GM19395 (cell line): ENCODE measurements at regions not wholly inside any gene's neighbourhood (a gene's known extent, or its start where the extent isn't known, plus 50 kb on each side); places are given as distances from the start of the nearest gene placed in this dataset.

Experiments used
- ATAC-seq: cut with Tn5 transposase; IDR thresholded peaks from one replicate; pipeline ENCODE4 v1.9.1; 2021; ENCODE audit warnings: mild to moderate bottlenecking, moderate library complexity; ENCODE audit not compliant: unreplicated experiment

- no peak for ATAC-seq
These were observed 266.7 kb upstream of the C2CD4B start for GRCh38 chr15:62431817-62432216.

GRCh38 chr15:62432702-62433398 is 267.8 kb upstream of the C2CD4B start:
- no peak for ATAC-seq

GRCh38 chr15:62436235-62436634 is 271.1 kb upstream of the C2CD4B start:
- no peak for ATAC-seq

DNA sequence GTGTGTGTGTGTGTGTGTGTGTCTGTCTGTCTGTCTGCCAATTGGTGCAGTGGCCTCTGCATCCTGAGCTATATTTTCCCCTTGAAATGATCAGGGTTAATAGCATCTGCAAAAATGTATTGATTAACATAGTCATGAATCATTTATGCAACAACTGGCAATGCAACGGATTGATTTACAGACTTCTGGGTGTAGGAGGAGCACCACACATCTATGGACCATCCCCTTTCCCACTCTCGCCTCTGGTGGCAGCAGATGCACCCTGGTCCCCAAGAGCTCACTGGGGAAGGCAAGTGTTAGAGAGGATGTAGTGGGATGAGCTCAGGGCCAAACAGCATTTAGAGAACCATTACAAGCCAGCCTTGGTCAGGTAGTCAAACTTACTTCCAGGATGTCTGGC is 272.7 kb upstream of the C2CD4B start:
- ATAC-seq, result no peak

GRCh38 chr15:62439543-62440016 is 274.5 kb upstream of the C2CD4B start:
- no peak for ATAC-seq

GRCh38 chr15:62440362-62441105 is 275.4 kb upstream of the C2CD4B start:
- no peak for ATAC-seq

DNA sequence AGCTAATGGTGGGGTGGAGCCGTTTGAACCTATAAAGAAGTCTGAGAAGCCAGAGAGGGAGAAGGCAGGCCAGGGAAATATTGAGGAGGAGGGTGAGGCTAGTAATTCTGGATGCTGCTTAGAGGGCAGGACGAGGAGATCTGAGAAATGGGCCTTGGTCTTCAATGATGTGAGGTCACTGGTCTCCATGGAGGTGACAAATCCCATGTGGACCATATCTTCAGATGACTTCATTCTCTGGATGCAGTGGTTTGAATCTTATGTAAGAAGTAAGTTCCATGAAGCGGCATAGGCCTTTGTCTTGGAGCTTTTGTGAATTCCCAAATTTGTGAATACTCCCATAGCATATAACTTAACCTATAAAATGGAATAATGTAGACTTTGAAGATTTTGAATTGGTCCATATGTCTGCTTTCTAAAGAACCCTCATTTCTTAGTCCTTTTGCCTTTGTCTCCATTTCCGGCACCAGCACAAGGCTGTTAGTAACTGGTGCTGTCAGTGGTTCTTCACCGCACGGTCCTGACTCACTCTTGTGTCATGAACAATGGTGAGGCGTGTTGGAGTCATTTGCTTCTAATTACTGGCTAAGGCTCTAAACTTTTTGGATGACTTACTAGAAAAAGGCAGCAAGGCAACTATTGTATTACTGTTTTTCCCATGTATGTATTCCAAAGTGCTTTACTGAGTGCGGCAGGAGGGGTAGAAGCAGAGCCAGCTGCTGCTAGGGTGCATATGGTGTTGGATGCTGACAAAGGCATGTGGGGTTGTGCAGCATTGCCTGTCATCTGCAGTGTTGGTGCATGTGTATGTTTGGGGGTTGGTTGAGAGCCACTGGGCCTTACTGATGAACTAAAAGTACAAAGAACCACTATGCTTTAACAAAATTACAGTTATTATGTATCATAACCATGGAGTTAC is 279.3 kb upstream of the C2CD4B start:
- ATAC-seq, result no peak

- ATAC-seq, result no peak
These were observed 280.2 kb upstream of the C2CD4B start for GRCh38 chr15:62445244-62445643.

DNA sequence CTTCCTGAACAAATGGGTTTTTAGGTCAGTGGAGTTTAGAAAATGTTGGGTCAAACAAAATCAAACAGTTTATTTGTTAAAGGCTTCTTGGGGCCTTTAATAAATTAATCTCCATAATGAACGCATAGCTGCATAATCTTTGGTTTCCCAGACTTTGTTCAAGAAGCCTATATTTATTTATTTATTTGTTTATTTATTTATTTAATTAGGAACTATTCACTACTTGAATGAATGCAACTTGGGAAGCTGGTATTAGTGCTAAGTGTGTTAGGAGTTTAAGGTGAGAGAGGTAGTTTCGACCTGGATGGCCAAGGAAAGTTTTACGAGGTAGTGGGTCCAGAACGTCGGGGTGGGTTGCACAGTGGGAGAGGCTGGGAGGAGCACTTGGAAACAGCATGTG is 281.9 kb upstream of the C2CD4B start:
- ATAC-seq, result no peak

DNA sequence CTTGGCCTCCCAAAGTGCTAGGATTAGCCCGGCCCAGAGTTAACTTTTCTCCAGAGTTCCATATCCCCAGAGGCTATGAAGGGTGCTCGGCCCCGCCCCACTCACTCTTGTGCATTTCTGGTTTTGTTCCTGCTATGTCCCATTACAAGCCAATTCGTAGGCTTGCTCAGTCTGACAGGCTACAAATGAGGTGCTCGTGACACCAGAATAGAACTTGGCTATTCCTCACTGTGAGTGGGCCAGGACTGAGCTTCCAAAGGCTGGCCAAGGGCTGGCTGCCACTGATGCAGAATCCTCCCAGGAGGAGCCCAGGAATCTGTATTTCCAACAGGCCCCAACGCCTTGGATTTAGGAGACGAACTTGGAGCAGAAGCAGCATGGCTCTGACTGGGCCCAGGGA is 282.7 kb upstream of the C2CD4B start:
- no peak for ATAC-seq

DNA sequence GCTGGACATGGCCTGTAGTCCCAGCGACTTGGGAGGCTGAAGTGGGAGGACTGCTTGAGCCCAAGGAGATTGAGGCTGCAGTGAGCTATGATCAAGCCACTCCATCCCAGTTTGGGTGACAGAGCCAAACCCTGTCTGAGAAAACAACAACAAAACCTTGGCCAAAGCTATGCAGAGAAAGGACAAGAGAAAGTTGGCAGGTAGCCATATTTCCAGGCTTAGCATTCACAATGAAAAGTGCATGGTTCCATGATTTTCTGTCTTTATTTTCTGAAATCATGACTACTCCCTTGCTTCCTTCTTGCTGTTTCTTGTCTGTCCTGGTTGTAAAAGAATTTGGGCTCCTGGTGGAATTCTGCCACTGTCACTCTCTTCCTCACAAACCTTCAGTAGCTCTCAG is 284.6 kb upstream of the C2CD4B start:
- no peak for ATAC-seq

GRCh38 chr15:62450061-62450460 is 285.0 kb upstream of the C2CD4B start:
- no peak for ATAC-seq

DNA sequence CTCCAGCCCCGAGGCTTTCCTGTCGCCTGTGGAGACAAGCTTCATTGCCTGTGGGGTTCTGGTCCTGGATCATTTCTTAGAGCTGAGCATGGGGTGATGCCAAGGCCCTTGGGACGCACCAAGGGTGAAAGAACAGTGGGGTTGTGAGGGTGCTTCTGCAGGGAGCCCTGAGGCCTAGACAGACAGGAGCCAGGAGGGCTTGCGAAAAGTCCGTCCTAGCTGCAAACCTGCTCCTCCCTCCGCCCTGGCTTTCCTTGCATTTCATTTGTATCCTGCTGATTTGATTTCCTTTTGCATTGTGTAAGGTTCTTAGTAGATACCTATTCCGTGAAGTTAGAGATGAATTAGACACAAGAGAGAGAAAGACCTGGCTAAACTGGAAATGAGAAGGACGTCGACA is 286.9 kb upstream of the C2CD4B start:
- ATAC-seq, result no peak

GRCh38 chr15:62452667-62453066 is 287.6 kb upstream of the C2CD4B start:
- ATAC-seq, result no peak

- no peak for ATAC-seq
These were observed 288.3 kb upstream of the C2CD4B start for GRCh38 chr15:62453375-62453774.

DNA sequence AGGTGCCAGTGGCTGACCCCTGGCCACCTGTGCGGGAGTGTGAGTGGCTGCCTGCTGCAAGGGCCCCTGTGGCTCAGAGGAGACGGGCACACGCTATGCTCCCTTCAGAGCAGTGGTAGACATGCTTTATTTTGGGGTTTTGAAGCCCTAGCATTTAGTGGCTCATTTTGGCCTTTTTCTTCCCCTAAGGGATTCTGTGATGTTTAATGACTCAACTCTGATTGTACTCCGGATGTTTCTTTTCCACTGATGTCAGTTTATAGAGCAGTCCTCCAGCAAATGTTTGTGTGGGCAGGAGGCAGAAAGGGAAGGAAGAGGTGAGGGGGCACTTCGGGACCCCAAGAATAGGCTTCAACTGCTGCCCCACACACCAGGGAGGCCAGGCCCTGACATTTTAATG is 288.9 kb upstream of the C2CD4B start:
- no peak for ATAC-seq

GRCh38 chr15:62454567-62455172 is 289.6 kb upstream of the C2CD4B start:
- no peak for ATAC-seq

DNA sequence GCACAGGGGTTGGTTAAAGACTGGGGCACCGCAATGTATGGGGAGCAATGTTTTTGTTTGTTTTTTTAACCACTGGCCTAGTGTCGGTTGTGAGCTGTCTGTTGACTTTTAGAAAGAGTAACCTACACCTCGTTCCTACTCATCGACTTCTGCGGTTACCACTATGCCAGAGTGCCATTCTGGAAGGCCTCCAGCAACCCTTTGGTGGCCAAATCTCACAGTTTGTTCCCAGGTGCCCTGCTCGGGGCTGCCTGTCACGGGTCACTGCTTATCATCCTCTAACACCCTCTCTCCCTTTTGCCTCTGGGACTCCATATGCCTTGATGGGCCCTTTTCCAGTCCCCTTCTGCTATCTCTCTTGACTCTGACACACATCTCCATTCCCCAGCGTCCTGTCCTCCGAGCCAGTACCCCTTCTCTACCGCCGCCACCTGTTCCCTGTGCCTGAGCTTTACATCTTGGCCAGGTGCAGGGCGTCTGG is 290.4 kb upstream of the C2CD4B start:
- ATAC-seq, result no peak

DNA sequence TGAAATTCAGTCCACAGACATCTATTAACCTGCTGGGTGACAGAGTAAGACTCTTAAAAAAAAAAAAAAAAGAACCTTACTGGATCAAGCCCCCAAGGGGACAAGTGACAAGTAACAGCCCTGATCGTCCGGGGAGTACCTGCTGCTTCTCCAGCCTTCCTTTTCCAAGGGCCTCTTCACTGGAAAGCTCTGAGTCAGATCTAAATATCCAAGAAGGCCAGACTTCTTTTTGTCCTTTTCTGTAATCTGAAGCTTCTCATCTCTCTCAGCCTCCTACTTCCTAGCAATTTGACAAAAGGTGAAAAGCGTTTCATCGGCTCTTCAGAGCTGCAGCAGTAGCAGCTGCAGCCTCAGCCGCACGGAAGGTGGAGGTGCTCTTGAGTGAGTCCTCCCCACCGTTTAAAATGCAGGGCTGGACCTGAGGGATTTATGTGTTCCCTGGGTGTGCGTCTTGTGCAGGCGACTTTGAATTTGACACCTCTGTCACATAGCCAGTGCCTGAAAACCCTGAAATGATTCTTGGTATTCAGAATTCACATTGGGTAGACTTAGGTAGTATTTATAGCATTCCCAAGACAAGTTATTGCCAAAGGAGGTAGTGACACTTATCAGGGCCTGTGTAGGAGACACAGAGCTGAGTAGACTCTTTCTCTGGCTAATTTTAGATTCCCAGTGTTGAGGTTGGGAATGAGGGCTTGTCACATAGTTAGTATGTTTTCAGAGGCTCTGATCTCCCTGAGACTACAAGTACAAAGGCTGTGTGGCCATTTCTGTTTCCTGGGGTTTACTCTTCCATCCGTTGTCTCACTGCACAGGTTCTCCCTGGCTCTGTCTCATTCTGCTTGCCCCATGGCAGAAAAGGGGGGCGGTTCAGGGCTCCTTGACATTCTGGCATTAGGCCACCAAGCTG is 291.2 kb upstream of the C2CD4B start:
- ATAC-seq, result no peak

GRCh38 chr15:62457100-62457499 is 292.0 kb upstream of the C2CD4B start:
- ATAC-seq, result no peak
